ENCODE measurements at regions not wholly inside any gene's neighbourhood (a gene's known extent, or its start where the extent isn't known, plus 50 kb on each side); places are given as distances from the start of the nearest gene placed in this dataset.

GRCh38 chr18:41687138-41687537 is 267.9 kb upstream of the PIK3C3 start:
- H3K27ac ChIP-seq: no peak overlapping the region
- CTCF ChIA-PET: no interaction called here
- no peak for TF ChIP-seq CTCF (conservative IDR thresholded peaks at IDR 0.05; ENCODE audit: low read depth)
- no peak for DNase-seq (ENCODE audit: low spot score)
- POLR2A ChIA-PET (ENCODE audit: low non-redundant PET): no interaction called here

GRCh38 chr18:41681138-41681880 is 273.7 kb upstream of the PIK3C3 start:
- CTCF ChIA-PET: no interaction called here

GRCh38 chr18:41674506-41674905 is 280.5 kb upstream of the PIK3C3 start:
- ChIA-PET POLR2A (ENCODE audit: low non-redundant PET) (no interaction called here), CTCF (interaction anchor here (0.6 kb wide), 1 partner anchor 10 kb away, joined by 3 read pairs; no protein-coding TSS in a partner anchor)
- TF ChIP-seq CTCF (conservative IDR thresholded peaks at IDR 0.05; ENCODE audit: low read depth): no peak
- DNase-seq (ENCODE audit: low spot score): no peak
- H3K27ac ChIP-seq: no peak overlapping the region

More at GRCh38 chr18:41681138-41681880, 273.7 kb upstream of the PIK3C3 start:
- TF ChIP-seq CTCF (conservative IDR thresholded peaks at IDR 0.05; ENCODE audit: low read depth): no peak
- no peak overlapping the region for H3K27ac ChIP-seq
- POLR2A ChIA-PET (ENCODE audit: low non-redundant PET): no interaction called here
- peak; percentile 2 for DNase-seq (ENCODE audit: low spot score)

GRCh38 chr18:41666231-41666630 is 288.8 kb upstream of the PIK3C3 start:
- CTCF ChIA-PET: no interaction called here
- POLR2A ChIA-PET (ENCODE audit: low non-redundant PET): no interaction called here
- DNase-seq (ENCODE audit: low spot score): no peak
- H3K27ac ChIP-seq: peak overlapping the region; percentile 67
- TF ChIP-seq CTCF (conservative IDR thresholded peaks at IDR 0.05; ENCODE audit: low read depth): no peak

- no peak overlapping the region for H3K27ac ChIP-seq
- POLR2A ChIA-PET (ENCODE audit: low non-redundant PET): no interaction called here
- DNase-seq (ENCODE audit: low spot score): no peak
- CTCF ChIA-PET: no interaction called here
- TF ChIP-seq CTCF (conservative IDR thresholded peaks at IDR 0.05; ENCODE audit: low read depth): no peak
Observed at GRCh38 chr18:41665210-41665609, 289.8 kb upstream of the PIK3C3 start.

- TF ChIP-seq CTCF (conservative IDR thresholded peaks at IDR 0.05; ENCODE audit: low read depth): no peak
Observed at GRCh38 chr18:41660654-41661053, 294.4 kb upstream of the PIK3C3 start.

More at GRCh38 chr18:41660654-41661053, 294.4 kb upstream of the PIK3C3 start:
- H3K27ac ChIP-seq: no peak overlapping the region
- ChIA-PET POLR2A (ENCODE audit: low non-redundant PET) (no interaction called here), CTCF (no interaction called here)
- no peak for DNase-seq (ENCODE audit: low spot score)

Data from RWPE1 (cell line).